H9 (cell line): ENCODE measurements at regions not wholly inside any gene's neighbourhood (a gene's known extent, or its start where the extent isn't known, plus 50 kb on each side); places are given as distances from the start of the nearest gene placed in this dataset.

Experiments
- DNase-seq: peaks from one replicate; pipeline ENCODE4 v3.0.0-alpha.2; 2017
- H2AFZ ChIP-seq: one replicate; pipeline ENCODE4 v1.6.1; 2013; ENCODE audit warnings: mild to moderate bottlenecking, low read length, control low read depth, moderate library complexity
- H2AK5ac ChIP-seq: 2 replicates; pipeline ENCODE4 v1.6.1; 2013; ENCODE audit warnings: low read length, control low read depth, mixed read lengths; ENCODE audit not compliant: insufficient read length
- H2BK120ac ChIP-seq: one replicate; pipeline ENCODE4 v1.6.1; 2013; ENCODE audit warnings: low read depth, mild to moderate bottlenecking, low read length, control low read depth, inconsistent platforms; ENCODE audit not compliant: poor library complexity, severe bottlenecking
- H2BK12ac ChIP-seq: 2 replicates; pipeline ENCODE4 v1.6.1; 2013; ENCODE audit warnings: low read length, control low read depth, mixed read lengths, low read depth; ENCODE audit not compliant: insufficient read length
- H2BK15ac ChIP-seq: 2 replicates; pipeline ENCODE4 v1.6.1; 2013; ENCODE audit warnings: low read depth, low read length, control low read depth
- H2BK20ac ChIP-seq: one replicate; pipeline ENCODE4 v1.6.1; 2013; ENCODE audit warnings: low read depth, mild to moderate bottlenecking, low read length, control low read depth, inconsistent platforms; ENCODE audit not compliant: poor library complexity, severe bottlenecking
- H2BK5ac ChIP-seq: 2 replicates; pipeline ENCODE4 v1.6.1; 2013; ENCODE audit warnings: low read length, control low read depth, mixed read lengths; ENCODE audit not compliant: insufficient read length
- H3K14ac ChIP-seq: 2 replicates; pipeline ENCODE4 v1.6.1; 2013; ENCODE audit warnings: low read length, control low read depth; ENCODE audit not compliant: insufficient read depth
- H3K18ac ChIP-seq: 2 replicates; pipeline ENCODE4 v1.6.1; 2013; ENCODE audit warnings: low read depth, mild to moderate bottlenecking, mixed read lengths, low read length, control low read depth; ENCODE audit not compliant: insufficient read length
- H3K23ac ChIP-seq: 2 replicates; pipeline ENCODE4 v1.6.1; 2013; ENCODE audit warnings: low read length, control low read depth, mixed read lengths, low read depth; ENCODE audit not compliant: insufficient read length
- H3K23me2 ChIP-seq: 2 replicates; pipeline ENCODE4 v1.6.1; 2013; ENCODE audit warnings: low read depth, mild to moderate bottlenecking, mixed read lengths, low read length, control low read depth; ENCODE audit not compliant: insufficient read length, poor library complexity, severe bottlenecking
- H3K27ac ChIP-seq: 2 replicates; pipeline ENCODE4 v1.5.1; 2013; ENCODE audit warnings: low read length, control low read depth, mixed read lengths, low read depth; ENCODE audit not compliant: insufficient read length
- H3K27me3 ChIP-seq: 2 replicates; pipeline ENCODE4 v1.6.1; 2013; ENCODE audit warnings: low read length, control low read depth, inconsistent platforms; ENCODE audit not compliant: insufficient read depth
- H3K4ac ChIP-seq: 2 replicates; pipeline ENCODE4 v1.6.1; 2013; ENCODE audit warnings: low read depth, mild to moderate bottlenecking, control low read depth, inconsistent platforms, low read length, moderate library complexity
- H3K4me1 ChIP-seq: 2 replicates; pipeline ENCODE4 v1.6.1; 2013; ENCODE audit warnings: low read length, control low read depth, inconsistent platforms; ENCODE audit not compliant: insufficient read depth
- H3K4me2 ChIP-seq: 2 replicates; pipeline ENCODE4 v1.6.1; 2013; ENCODE audit warnings: low read length, control low read depth, mixed read lengths; ENCODE audit not compliant: insufficient read length, insufficient read depth
- H3K56ac ChIP-seq: 2 replicates; pipeline ENCODE4 v1.6.1; 2013; ENCODE audit warnings: low read depth, mild to moderate bottlenecking, mixed read lengths, low read length, control low read depth; ENCODE audit not compliant: insufficient read length
- H3K79me1 ChIP-seq: 2 replicates; pipeline ENCODE4 v1.6.1; 2013; ENCODE audit warnings: low read depth, mild to moderate bottlenecking, moderate library complexity, low read length, control low read depth, inconsistent platforms; ENCODE audit not compliant: insufficient read depth, poor library complexity, severe bottlenecking
- H3K79me2 ChIP-seq: 2 replicates; pipeline ENCODE4 v1.6.1; 2013; ENCODE audit warnings: low read length, control low read depth, inconsistent platforms; ENCODE audit not compliant: insufficient read depth
- H3K9ac ChIP-seq: 2 replicates; pipeline ENCODE4 v1.6.1; 2013; ENCODE audit warnings: low read length, control low read depth, mixed read lengths; ENCODE audit not compliant: insufficient read length; ENCODE audit errors: extremely low read depth
- H3K9me3 ChIP-seq: one replicate; pipeline ENCODE4 v1.6.1; 2013; ENCODE audit warnings: low read depth, low read length, inconsistent platforms; ENCODE audit not compliant: control insufficient read depth
- H3T11ph ChIP-seq: one replicate; pipeline ENCODE4 v1.6.1; 2013; ENCODE audit warnings: mild to moderate bottlenecking, low read length, control low read depth, inconsistent platforms
- H4K20me1 ChIP-seq: one replicate; pipeline ENCODE4 v1.6.1; 2013; ENCODE audit not compliant: control insufficient read depth, insufficient read length, insufficient read depth
- H4K5ac ChIP-seq: 2 replicates; pipeline ENCODE4 v1.6.1; 2013; ENCODE audit warnings: low read depth, mild to moderate bottlenecking, mixed read lengths, low read length, control low read depth; ENCODE audit not compliant: insufficient read length
- H4K8ac ChIP-seq: replicated peaks from 2 replicates; pipeline ENCODE4 v1.6.1; 2013; ENCODE audit warnings: low read length, control low read depth, mixed read lengths, low read depth; ENCODE audit not compliant: insufficient read length
- H4K91ac ChIP-seq: 2 replicates; pipeline ENCODE4 v1.6.1; 2013; ENCODE audit warnings: low read depth, mild to moderate bottlenecking, moderate library complexity, mixed read lengths, low read length, control low read depth; ENCODE audit not compliant: insufficient read length
- H3K27ac Mint-ChIP-seq, 3 experiments: 2 replicates in 2 of 3; 3 replicates in 1 of 3; pipeline ENCODE4 v1.8.0; 2020 to 2021; ENCODE audit warnings: mixed read lengths in 3 of 3, mild to moderate bottlenecking in 1 of 3, moderate library complexity in 1 of 3
- H3K27me3 Mint-ChIP-seq: 2 replicates; pipeline ENCODE4 v1.8.0; 2021; ENCODE audit warnings: low read depth, mild to moderate bottlenecking, moderate library complexity, mixed read lengths
- H3K36me3 Mint-ChIP-seq, 3 experiments: 2 replicates in 2 of 3; 3 replicates in 1 of 3; pipeline ENCODE4 v1.8.0; 2020 to 2021; ENCODE audit warnings: low read depth in 3 of 3, mixed read lengths in 3 of 3; ENCODE audit not compliant: insufficient read depth in 1 of 3
- H3K4me1 Mint-ChIP-seq, 2 experiments: 2 replicates each; pipeline ENCODE4 v1.8.0; 2020; ENCODE audit warnings: mixed read lengths in 2 of 2
- H3K4me3 Mint-ChIP-seq, 2 experiments: 2 replicates in 1 of 2; 3 replicates in 1 of 2; pipeline ENCODE4 v1.8.0; 2020 to 2021; ENCODE audit warnings: mild to moderate bottlenecking in 2 of 2, mixed read lengths in 2 of 2, moderate library complexity in 1 of 2
- H3K9me3 Mint-ChIP-seq, 2 experiments: 2 replicates in 1 of 2; 3 replicates in 1 of 2; pipeline ENCODE4 v1.8.0; 2020; ENCODE audit warnings: mild to moderate bottlenecking in 2 of 2, mixed read lengths in 2 of 2, moderate library complexity in 1 of 2
- WGBS: extraction: QIAGEN DNeasy Blood & Tissue Kit; methylation state at CpG from one replicate; pipeline ENCODE4 v1.1.7; 2013; ENCODE audit warnings: missing lambda C conversion rate, low lambda C conversion rate, mixed read lengths; ENCODE audit not compliant: insufficient read length; ENCODE audit errors: extremely low coverage; 5-methylcytosine and 5-hydroxymethylcytosine counted together
- TF ChIP-seq, protein P1 (sequence below): fragments of 200-600 bp; sonication (generic); conservative IDR thresholded peaks from 3 replicates; pipeline ENCODE4 v1.8.0; 2021; ENCODE audit warnings: antibody characterized with exemption, mild to moderate bottlenecking

- H3K27ac ChIP-seq, result no peak overlapping the region
- H3K4me1 ChIP-seq, result no peaks in the 10 kb centered on the region
- DNase-seq, result no peak
- H3T11ph ChIP-seq, result no peak overlapping the region
- H3K27me3 Mint-ChIP-seq, result peaks cover 1% of the 10 kb centered on the region; the same call in 1 of the 2 replicates
- H3K27ac Mint-ChIP-seq, result no peak overlapping the region
- no peak overlapping the region for H4K8ac ChIP-seq
- H3K23me2 ChIP-seq, result no peaks in the 10 kb centered on the region
- no peak overlapping the region for H2BK120ac ChIP-seq
- H3K56ac ChIP-seq, result no peak overlapping the region
- H3K27me3 ChIP-seq, result no peaks in the 10 kb centered on the region
- no peak overlapping the region for H4K91ac ChIP-seq
- H3K36me3 Mint-ChIP-seq, result peaks cover 2 to 8% (median 8%) of the 10 kb centered on the region in 3 experiments; a peak in 5 of 7 replicates
- no peaks in the 10 kb centered on the region for H3K79me1 ChIP-seq
- no peak overlapping the region for H3K18ac ChIP-seq
- H2BK20ac ChIP-seq, result no peak overlapping the region
- no peak overlapping the region for H3K4me3 Mint-ChIP-seq
- no peak overlapping the region for H3K4ac ChIP-seq
- no peak overlapping the region for H3K23ac ChIP-seq
- no peak overlapping the region for H2BK5ac ChIP-seq
- H3K9me3 Mint-ChIP-seq, result peaks cover 11 to 16% of the 10 kb centered on the region in 2 experiments; a peak in 3 of 5 replicates
- no peak overlapping the region for H2BK12ac ChIP-seq
- H4K5ac ChIP-seq, result no peak overlapping the region
- no peak overlapping the region for H3K14ac ChIP-seq
- no CpG with 5 or more reads among the region's 3 CpGs for WGBS
- peak overlapping the region; percentile 36 for H2AFZ ChIP-seq
- H3K9me3 ChIP-seq, result no peaks in the 10 kb centered on the region
- no peaks in the 10 kb centered on the region for H3K4me1 Mint-ChIP-seq
- H2BK15ac ChIP-seq, result no peak overlapping the region
- H4K20me1 ChIP-seq, result no peaks in the 10 kb centered on the region
- H3K4me2 ChIP-seq, result no peak overlapping the region
- no peak overlapping the region for H3K9ac ChIP-seq
- TF ChIP-seq, protein P1, sequence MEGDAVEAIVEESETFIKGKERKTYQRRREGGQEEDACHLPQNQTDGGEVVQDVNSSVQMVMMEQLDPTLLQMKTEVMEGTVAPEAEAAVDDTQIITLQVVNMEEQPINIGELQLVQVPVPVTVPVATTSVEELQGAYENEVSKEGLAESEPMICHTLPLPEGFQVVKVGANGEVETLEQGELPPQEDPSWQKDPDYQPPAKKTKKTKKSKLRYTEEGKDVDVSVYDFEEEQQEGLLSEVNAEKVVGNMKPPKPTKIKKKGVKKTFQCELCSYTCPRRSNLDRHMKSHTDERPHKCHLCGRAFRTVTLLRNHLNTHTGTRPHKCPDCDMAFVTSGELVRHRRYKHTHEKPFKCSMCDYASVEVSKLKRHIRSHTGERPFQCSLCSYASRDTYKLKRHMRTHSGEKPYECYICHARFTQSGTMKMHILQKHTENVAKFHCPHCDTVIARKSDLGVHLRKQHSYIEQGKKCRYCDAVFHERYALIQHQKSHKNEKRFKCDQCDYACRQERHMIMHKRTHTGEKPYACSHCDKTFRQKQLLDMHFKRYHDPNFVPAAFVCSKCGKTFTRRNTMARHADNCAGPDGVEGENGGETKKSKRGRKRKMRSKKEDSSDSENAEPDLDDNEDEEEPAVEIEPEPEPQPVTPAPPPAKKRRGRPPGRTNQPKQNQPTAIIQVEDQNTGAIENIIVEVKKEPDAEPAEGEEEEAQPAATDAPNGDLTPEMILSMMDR, result no peak
- H3K79me2 ChIP-seq, result no peaks in the 10 kb centered on the region
- H2AK5ac ChIP-seq, result no peak overlapping the region
Measured at GRCh38 chr7:142681314-142682092, 67.8 kb upstream of the PRSS1 start.
